ENCODE measurements at regions not wholly inside any gene's neighbourhood (a gene's known extent, or its start where the extent isn't known, plus 50 kb on each side); places are given as distances from the start of the nearest gene placed in this dataset.

DNA sequence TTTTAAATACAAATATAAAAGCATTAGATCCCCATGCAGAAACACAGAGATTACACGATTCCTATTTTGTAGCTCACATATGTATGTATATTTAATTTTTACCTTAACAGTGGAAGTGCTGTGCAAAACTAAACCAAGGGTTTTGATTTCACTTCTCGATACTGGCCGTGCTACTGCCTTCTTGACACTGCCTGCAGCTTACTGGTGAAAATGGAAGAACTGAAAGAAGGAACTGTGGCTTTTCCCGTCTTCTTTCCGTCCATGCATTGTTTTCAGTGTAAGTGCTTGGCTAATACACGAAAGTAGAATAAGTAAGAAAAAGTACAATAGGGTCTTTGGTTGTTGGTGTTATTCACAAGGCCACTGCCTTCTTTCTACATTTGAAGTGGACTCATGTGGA lies 129.5 kb downstream of the NDUFA10 start:
- H3K27me3 ChIP-seq (ENCODE audit: insufficient read depth, poor library complexity, severe bottlenecking) = no peaks in the 10 kb centered on the region
- no peak overlapping the region for H3K4me3 ChIP-seq (replicated peaks; ENCODE audit: insufficient read depth, low read length)
- DNase-seq (ENCODE audit: low read depth in 1 of 2, low spot score in 1 of 2) = no peak
- TF ChIP-seq GABPA (IDR thresholded peaks at IDR 0.05; ENCODE audit: low read depth) (no peak), REST (IDR thresholded peaks at IDR 0.05; ENCODE audit: insufficient replicate concordance, low read depth) (no peak), POLR2AphosphoS5 (IDR thresholded peaks at IDR 0.05; ENCODE audit: low read depth) (no peak), SPI1 (IDR thresholded peaks at IDR 0.05; ENCODE audit: borderline replicate concordance, low read depth) (no peak), CTCF (IDR thresholded peaks at IDR 0.05; ENCODE audit: insufficient read depth, low read length) (no peak)
- H3K27ac ChIP-seq (replicated peaks) = no peak overlapping the region

DNA sequence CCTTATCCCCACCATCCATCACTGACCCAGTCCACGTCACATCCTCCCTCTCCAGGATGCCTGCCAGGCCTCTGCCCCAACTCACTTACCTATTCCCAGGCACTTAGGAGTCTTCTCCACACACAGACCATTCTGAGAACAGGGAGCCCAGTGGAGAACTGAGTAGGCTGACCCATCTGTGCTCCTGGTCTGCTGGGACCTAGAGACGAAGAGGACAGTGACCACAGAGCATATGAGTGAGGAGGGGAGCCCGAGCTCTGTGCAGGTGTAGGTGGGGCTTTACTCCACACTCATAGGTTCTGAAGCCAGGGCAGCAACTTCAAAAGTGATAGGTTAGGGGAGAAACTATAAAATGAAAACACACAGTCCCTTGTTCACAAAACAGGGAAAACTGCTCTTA lies 130.0 kb downstream of the NDUFA10 start:
- TF ChIP-seq CTCF (IDR thresholded peaks at IDR 0.05; ENCODE audit: insufficient read depth, low read length) = no peak
- no peak for TF ChIP-seq SPI1 (IDR thresholded peaks at IDR 0.05; ENCODE audit: borderline replicate concordance, low read depth)
- no peak for TF ChIP-seq POLR2AphosphoS5 (IDR thresholded peaks at IDR 0.05; ENCODE audit: low read depth)
- no peak overlapping the region for H3K4me3 ChIP-seq (replicated peaks; ENCODE audit: insufficient read depth, low read length)
- H3K27ac ChIP-seq (replicated peaks) = no peak overlapping the region
- no peak for DNase-seq (ENCODE audit: low read depth in 1 of 2, low spot score in 1 of 2)
- no peaks in the 10 kb centered on the region for H3K27me3 ChIP-seq (ENCODE audit: insufficient read depth, poor library complexity, severe bottlenecking)

- Histone ChIP-seq H3K27ac (replicated peaks) (no peak overlapping the region), H3K27me3 (ENCODE audit: insufficient read depth, poor library complexity, severe bottlenecking) (no peaks in the 10 kb centered on the region), H3K4me3 (replicated peaks; ENCODE audit: insufficient read depth, low read length) (no peak overlapping the region)
- DNase-seq (ENCODE audit: low read depth in 1 of 2, low spot score in 1 of 2) = no peak
- no peak for TF ChIP-seq CTCF (IDR thresholded peaks at IDR 0.05; ENCODE audit: insufficient read depth, low read length)
- TF ChIP-seq REST (IDR thresholded peaks at IDR 0.05; ENCODE audit: insufficient replicate concordance, low read depth) = no peak
- no peak for TF ChIP-seq GABPA (IDR thresholded peaks at IDR 0.05; ENCODE audit: low read depth)
- TF ChIP-seq SPI1 (IDR thresholded peaks at IDR 0.05; ENCODE audit: borderline replicate concordance, low read depth) = no peak
- TF ChIP-seq POLR2AphosphoS5 (IDR thresholded peaks at IDR 0.05; ENCODE audit: low read depth) = no peak
These were observed 130.9 kb downstream of the NDUFA10 start for GRCh38 chr2:239894276-239894675.

- H3K27me3 ChIP-seq (ENCODE audit: insufficient read depth, poor library complexity, severe bottlenecking) = no peaks in the 10 kb centered on the region
- TF ChIP-seq REST (IDR thresholded peaks at IDR 0.05; ENCODE audit: insufficient replicate concordance, low read depth) = no peak
- no peak for TF ChIP-seq POLR2AphosphoS5 (IDR thresholded peaks at IDR 0.05; ENCODE audit: low read depth)
- no peak for TF ChIP-seq SPI1 (IDR thresholded peaks at IDR 0.05; ENCODE audit: borderline replicate concordance, low read depth)
- TF ChIP-seq GABPA (IDR thresholded peaks at IDR 0.05; ENCODE audit: low read depth) = no peak
- no peak overlapping the region for H3K4me3 ChIP-seq (replicated peaks; ENCODE audit: insufficient read depth, low read length)
- H3K27ac ChIP-seq (replicated peaks) = no peak overlapping the region
- no peak for DNase-seq (ENCODE audit: low read depth in 1 of 2, low spot score in 1 of 2)
These were observed 132.0 kb downstream of the NDUFA10 start for GRCh38 chr2:239893236-239893515.
